ENCODE measurements at regions not wholly inside any gene's neighbourhood (a gene's known extent, or its start where the extent isn't known, plus 50 kb on each side); places are given as distances from the start of the nearest gene placed in this dataset.

DNA sequence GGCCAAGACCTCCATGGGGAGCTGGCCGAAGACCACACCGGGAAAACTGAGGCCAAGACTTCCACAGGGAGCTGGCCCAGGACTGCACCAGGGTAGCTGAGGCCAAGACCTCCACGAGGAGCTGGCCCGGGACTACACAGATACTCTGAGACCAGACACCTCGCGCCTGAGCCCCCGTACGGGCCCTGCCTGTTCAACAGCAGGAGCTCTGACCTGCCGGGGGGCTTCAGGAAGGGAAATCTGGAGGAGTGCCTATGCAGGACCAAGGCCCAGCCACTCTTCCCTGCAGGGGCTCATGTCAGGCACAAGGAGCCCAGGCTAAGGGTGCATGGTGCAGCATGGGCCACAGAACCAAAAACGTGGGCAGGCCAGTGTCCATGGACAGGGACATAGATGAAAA is 151.6 kb downstream of the TMEM18 start:
- TF ChIP-seq, protein P1, sequence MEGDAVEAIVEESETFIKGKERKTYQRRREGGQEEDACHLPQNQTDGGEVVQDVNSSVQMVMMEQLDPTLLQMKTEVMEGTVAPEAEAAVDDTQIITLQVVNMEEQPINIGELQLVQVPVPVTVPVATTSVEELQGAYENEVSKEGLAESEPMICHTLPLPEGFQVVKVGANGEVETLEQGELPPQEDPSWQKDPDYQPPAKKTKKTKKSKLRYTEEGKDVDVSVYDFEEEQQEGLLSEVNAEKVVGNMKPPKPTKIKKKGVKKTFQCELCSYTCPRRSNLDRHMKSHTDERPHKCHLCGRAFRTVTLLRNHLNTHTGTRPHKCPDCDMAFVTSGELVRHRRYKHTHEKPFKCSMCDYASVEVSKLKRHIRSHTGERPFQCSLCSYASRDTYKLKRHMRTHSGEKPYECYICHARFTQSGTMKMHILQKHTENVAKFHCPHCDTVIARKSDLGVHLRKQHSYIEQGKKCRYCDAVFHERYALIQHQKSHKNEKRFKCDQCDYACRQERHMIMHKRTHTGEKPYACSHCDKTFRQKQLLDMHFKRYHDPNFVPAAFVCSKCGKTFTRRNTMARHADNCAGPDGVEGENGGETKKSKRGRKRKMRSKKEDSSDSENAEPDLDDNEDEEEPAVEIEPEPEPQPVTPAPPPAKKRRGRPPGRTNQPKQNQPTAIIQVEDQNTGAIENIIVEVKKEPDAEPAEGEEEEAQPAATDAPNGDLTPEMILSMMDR (IDR thresholded peaks at IDR 0.05), result no peak
- TF ChIP-seq POLR2A (IDR thresholded peaks at IDR 0.05), result no peak

Measured in upper lobe of left lung (tissue), 4 donors.